ENCODE measurements at regions not wholly inside any gene's neighbourhood (a gene's known extent, or its start where the extent isn't known, plus 50 kb on each side); places are given as distances from the start of the nearest gene placed in this dataset.

GRCh38 chr5:124825983-124826337 lies 79.5 kb upstream of the ZNF608 start:
- no peaks in the 10 kb centered on the region for H3K27me3 ChIP-seq (ENCODE audit: control insufficient read depth in 2 of 2, insufficient read depth in 2 of 2, low read length in 2 of 2)
- no peaks in the 10 kb centered on the region for H3K9me1 ChIP-seq (replicated peaks; ENCODE audit: control insufficient read depth, extremely low read depth, insufficient read depth, low read length)
- dilution Hi-C loops (cut with MboI; ENCODE audit: extremely low pct_ligation_motif_present, low sequenced_read_pairs) = no loop called here
- no peaks in the 10 kb centered on the region for H3K36me3 ChIP-seq (ENCODE audit: control insufficient read depth in 2 of 2, extremely low read depth in 1 of 2, insufficient read depth in 2 of 2, low read length in 2 of 2)
- intact Hi-C loops (cut with micrococcal nuclease) = no loop called here
- no peaks in the 10 kb centered on the region for H3K9me3 ChIP-seq (replicated peaks; ENCODE audit: control insufficient read depth, insufficient read depth, low read length)
- no peak overlapping the region for H2AFZ ChIP-seq (ENCODE audit: low read depth, low read length)
- no peak overlapping the region for H3K4me3 ChIP-seq (replicated peaks in 1 of 3; ENCODE audit: insufficient read depth in 1 of 3, low read depth in 1 of 3, low read length in 3 of 3)
- H3K27ac ChIP-seq (ENCODE audit: insufficient read depth, low read depth, low read length) = no peak overlapping the region
- H3K9ac ChIP-seq (replicated peaks; ENCODE audit: extremely low read depth, insufficient read depth, low read length) = no peak overlapping the region
- ChIA-PET POLR2A (no interaction called here), CTCF (no interaction called here)
- no peaks in the 10 kb centered on the region for H3K79me2 ChIP-seq (ENCODE audit: control insufficient read depth, insufficient read depth, low read length)
- H4K20me1 ChIP-seq (replicated peaks; ENCODE audit: control insufficient read depth, extremely low read depth, insufficient read depth, low read length) = no peaks in the 10 kb centered on the region
- FAIRE-seq (no peak), DNase-seq (ENCODE audit: low read depth, low spot score) (no peak)
- H3K4me2 ChIP-seq (ENCODE audit: insufficient read depth, low read length) = no peak overlapping the region
- no TSS peak for BruUV-seq (replicated peaks)
- TF ChIP-seq JUN (IDR thresholded peaks at IDR 0.05; ENCODE audit: borderline replicate concordance, insufficient read depth, insufficient read length, low read depth) = no peak
- TF ChIP-seq MYC (IDR thresholded peaks at IDR 0.05; ENCODE audit: low read depth, low read length) = no peak
- no peak for TF ChIP-seq POLR2AphosphoS5 (IDR thresholded peaks at IDR 0.05; ENCODE audit: insufficient read depth, low read depth, low read length)
- TF ChIP-seq CTCF (IDR thresholded peaks at IDR 0.05; ENCODE audit: extremely low read depth in 1 of 2, insufficient read depth in 1 of 2, low read depth in 1 of 2, low read length in 2 of 2) = no peak
- TF ChIP-seq POLR2A (IDR thresholded peaks at IDR 0.05; ENCODE audit: low read depth, low read length) = no peak
- H3K4me1 ChIP-seq (ENCODE audit: control insufficient read depth, extremely low read depth, insufficient read depth, low read length) = peaks cover 7% of the 10 kb centered on the region

GRCh38 chr5:124828731-124829234 lies 82.3 kb upstream of the ZNF608 start:
- Histone ChIP-seq H3K27me3 (ENCODE audit: control insufficient read depth in 2 of 2, insufficient read depth in 2 of 2, low read length in 2 of 2) (no peaks in the 10 kb centered on the region), H3K4me1 (ENCODE audit: control insufficient read depth, extremely low read depth, insufficient read depth, low read length) (peaks cover 7% of the 10 kb centered on the region), H3K36me3 (ENCODE audit: control insufficient read depth in 2 of 2, extremely low read depth in 1 of 2, insufficient read depth in 2 of 2, low read length in 2 of 2) (no peaks in the 10 kb centered on the region), H3K9me3 (replicated peaks; ENCODE audit: control insufficient read depth, insufficient read depth, low read length) (no peaks in the 10 kb centered on the region), H3K27ac (ENCODE audit: insufficient read depth, low read depth, low read length) (no peak overlapping the region), H2AFZ (ENCODE audit: low read depth, low read length) (no peak overlapping the region), H3K9me1 (replicated peaks; ENCODE audit: control insufficient read depth, extremely low read depth, insufficient read depth, low read length) (no peaks in the 10 kb centered on the region), H3K9ac (replicated peaks; ENCODE audit: extremely low read depth, insufficient read depth, low read length) (no peak overlapping the region), H4K20me1 (replicated peaks; ENCODE audit: control insufficient read depth, extremely low read depth, insufficient read depth, low read length) (no peaks in the 10 kb centered on the region), H3K4me3 (replicated peaks in 1 of 3; ENCODE audit: insufficient read depth in 1 of 3, low read depth in 1 of 3, low read length in 3 of 3) (no peak overlapping the region), H3K4me2 (ENCODE audit: insufficient read depth, low read length) (no peak overlapping the region), H3K79me2 (ENCODE audit: control insufficient read depth, insufficient read depth, low read length) (no peaks in the 10 kb centered on the region)
- dilution Hi-C loops (cut with MboI; ENCODE audit: extremely low pct_ligation_motif_present, low sequenced_read_pairs) = no loop called here
- POLR2A ChIA-PET = interaction anchor here (0.7 kb wide), 1 partner anchor 95 kb away, joined by 4 read pairs; no protein-coding TSS in a partner anchor
- FAIRE-seq (no peak), DNase-seq (ENCODE audit: low read depth, low spot score) (no peak)
- intact Hi-C loops (cut with micrococcal nuclease) = no loop called here
- TF ChIP-seq EZH2 (IDR thresholded peaks at IDR 0.05; ENCODE audit: borderline replicate concordance, low read depth, low read length, severe bottlenecking) = no peak
- TF ChIP-seq POLR2AphosphoS5 (IDR thresholded peaks at IDR 0.05; ENCODE audit: insufficient read depth, low read depth, low read length) = no peak
- BruUV-seq (replicated peaks) = no TSS peak
- CTCF ChIA-PET = no interaction called here

All from endothelial cell of umbilical vein (primary cell).